ENCODE measurements at regions not wholly inside any gene's neighbourhood (a gene's known extent, or its start where the extent isn't known, plus 50 kb on each side); places are given as distances from the start of the nearest gene placed in this dataset.

GRCh38 chrX:1803741-1804140 lies 188.9 kb downstream of the ASMT start:
- Histone ChIP-seq H2AFZ (ENCODE audit: control insufficient read depth, low read depth, low read length) (no peak overlapping the region), H4K20me1 (ENCODE audit: control insufficient read depth, insufficient read depth) (no peaks in the 10 kb centered on the region), H3K36me3 (ENCODE audit: control insufficient read depth in 2 of 2, insufficient read depth in 2 of 2, low read length in 1 of 2) (no peaks in the 10 kb centered on the region), H3K4me1 (ENCODE audit: control insufficient read depth, insufficient read depth, low read length) (no peaks in the 10 kb centered on the region), H3K79me2 (ENCODE audit: control insufficient read depth, insufficient read depth, low read length) (no peaks in the 10 kb centered on the region), H3K9me3 (replicated peaks; ENCODE audit: control insufficient read depth, insufficient read depth, low read length) (no peaks in the 10 kb centered on the region), H3K4me2 (ENCODE audit: control insufficient read depth, insufficient read depth) (no peak overlapping the region), H3K9ac (ENCODE audit: control insufficient read depth, insufficient read depth, low read length) (no peak overlapping the region), H3K4me3 (no peak overlapping the region), H3K27me3 (replicated peaks in 1 of 2; ENCODE audit: control insufficient read depth in 2 of 2, insufficient read depth in 2 of 2, low read length in 1 of 2) (no peaks in the 10 kb centered on the region), H3K27ac (ENCODE audit: control insufficient read depth, insufficient read depth) (no peak overlapping the region)
- CTCF ChIA-PET: no interaction called here
- in situ Hi-C loops (cut with MboI) (no loop called here), intact Hi-C loops (cut with micrococcal nuclease; ENCODE audit: unreplicated experiment) (no loop called here)
- POLR2A ChIA-PET: no interaction called here
- RAD21 ChIA-PET (ENCODE audit: unreplicated experiment): no interaction called here
- ATAC-seq (no peak), DNase-seq (ENCODE audit: low read depth, low spot score) (no peak), FAIRE-seq (no peak)
- SMC1A ChIA-PET (ENCODE audit: uncharacterized antibody, unreplicated experiment): no interaction called here
- WGBS (ENCODE audit: insufficient coverage, insufficient replicate concordance, low lambda C conversion rate, missing lambda C conversion rate): 81% methylated on average over 3 of the region's 3 CpGs
- BruUV-seq (replicated peaks): no TSS peak
- no peak for TF ChIP-seq RB1 (IDR thresholded peaks at IDR 0.05; ENCODE audit: borderline replicate concordance)
- no peak for TF ChIP-seq NFXL1 (IDR thresholded peaks at IDR 0.05; ENCODE audit: borderline replicate concordance)
- no peak for TF ChIP-seq ZBTB11 (CRISPR knock-in tag; IDR thresholded peaks at IDR 0.05)
- no peak for TF ChIP-seq JUNB (IDR thresholded peaks at IDR 0.05)

GRCh38 chrX:1807301-1807731 lies 192.5 kb downstream of the ASMT start:
- CTCF ChIA-PET: no interaction called here

More at GRCh38 chrX:1807301-1807731, 192.5 kb downstream of the ASMT start:
- Histone ChIP-seq H2AFZ (ENCODE audit: control insufficient read depth, low read depth, low read length) (no peak overlapping the region), H3K4me1 (ENCODE audit: control insufficient read depth, insufficient read depth, low read length) (no peaks in the 10 kb centered on the region), H3K27me3 (replicated peaks in 1 of 2; ENCODE audit: control insufficient read depth in 2 of 2, insufficient read depth in 2 of 2, low read length in 1 of 2) (no peaks in the 10 kb centered on the region), H3K9ac (ENCODE audit: control insufficient read depth, insufficient read depth, low read length) (no peak overlapping the region), H4K20me1 (ENCODE audit: control insufficient read depth, insufficient read depth) (no peaks in the 10 kb centered on the region), H3K36me3 (ENCODE audit: control insufficient read depth in 2 of 2, insufficient read depth in 2 of 2, low read length in 1 of 2) (no peaks in the 10 kb centered on the region), H3K4me3 (no peak overlapping the region), H3K4me2 (ENCODE audit: control insufficient read depth, insufficient read depth) (no peak overlapping the region), H3K27ac (ENCODE audit: control insufficient read depth, insufficient read depth) (no peak overlapping the region), H3K9me3 (replicated peaks; ENCODE audit: control insufficient read depth, insufficient read depth, low read length) (no peaks in the 10 kb centered on the region), H3K79me2 (ENCODE audit: control insufficient read depth, insufficient read depth, low read length) (no peaks in the 10 kb centered on the region)
- no peak for ATAC-seq
- DNase-seq (ENCODE audit: low read depth, low spot score): no peak
- ChIA-PET POLR2A (no interaction called here), SMC1A (ENCODE audit: uncharacterized antibody, unreplicated experiment) (no interaction called here), RAD21 (ENCODE audit: unreplicated experiment) (no interaction called here)
- TF ChIP-seq HSF1 (IDR thresholded peaks at IDR 0.05; ENCODE audit: low read depth, low read length): no peak
- no peak for TF ChIP-seq SKIL (IDR thresholded peaks at IDR 0.05; ENCODE audit: low read depth, poor library complexity, severe bottlenecking)
- FAIRE-seq: no peak
- in situ Hi-C loops (cut with MboI): no loop called here
- BruUV-seq (replicated peaks): no TSS peak
- 52% methylated on average over 12 of the region's 12 CpGs for WGBS (ENCODE audit: insufficient coverage, insufficient replicate concordance, low lambda C conversion rate, missing lambda C conversion rate)
- intact Hi-C loops (cut with micrococcal nuclease; ENCODE audit: unreplicated experiment): no loop called here
